ENCODE measurements at regions not wholly inside any gene's neighbourhood (a gene's known extent, or its start where the extent isn't known, plus 50 kb on each side); places are given as distances from the start of the nearest gene placed in this dataset.

DNA sequence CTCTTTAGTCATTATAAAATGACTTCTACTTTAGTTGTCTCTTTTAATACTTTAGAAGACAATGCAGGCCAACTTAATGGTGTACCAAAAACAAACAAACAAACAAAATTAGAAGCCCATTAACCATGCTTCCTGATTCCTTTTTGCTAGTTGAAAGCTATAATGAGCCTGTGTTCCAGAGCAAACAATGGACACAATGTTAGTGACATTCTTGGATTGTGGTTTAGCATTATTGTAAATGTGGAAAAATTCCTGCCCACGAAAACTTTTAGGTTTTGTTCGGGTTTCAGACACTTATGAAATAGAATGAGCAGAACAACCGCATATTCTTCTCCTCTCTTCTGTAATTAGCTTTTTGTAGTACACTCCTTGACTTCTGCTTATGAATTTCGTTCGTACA is 1682.7 kb upstream of the PCDH7 start:
- TF ChIP-seq EZH2 (IDR thresholded peaks at IDR 0.05; ENCODE audit: insufficient read depth, poor library complexity, severe bottlenecking) (no peak), EZH2phosphoT487 (IDR thresholded peaks at IDR 0.05; ENCODE audit: insufficient read depth, low read depth) (no peak)
